HG03442 (cell line): ENCODE measurements at regions not wholly inside any gene's neighbourhood (a gene's known extent, or its start where the extent isn't known, plus 50 kb on each side); places are given as distances from the start of the nearest gene placed in this dataset.
"Not testable (repeated sequence)": the region's sequence is repeated elsewhere in the genome, so short reads cannot be mapped to it uniquely, and the experiment has no call there.

Experiments
- ATAC-seq: cut with Tn5 transposase; IDR thresholded peaks from one replicate; pipeline ENCODE4 v1.9.1; 2021; ENCODE audit warnings: mild to moderate bottlenecking, moderate library complexity; ENCODE audit not compliant: unreplicated experiment

GRCh38 chr5:82517544-82518075, 239.5 kb upstream of the RPS23 start:
- ATAC-seq, result no peak

GRCh38 chr5:82513738-82514137, 235.6 kb upstream of the RPS23 start:
- ATAC-seq, result no peak

- ATAC-seq, result peak; percentile 76
Observed at GRCh38 chr5:82512025-82512424, 233.9 kb upstream of the RPS23 start.

GRCh38 chr5:82511134-82511533, 233.0 kb upstream of the RPS23 start:
- ATAC-seq, result no peak

GRCh38 chr5:82509762-82510161, 231.6 kb upstream of the RPS23 start:
- no peak for ATAC-seq

GRCh38 chr5:82506390-82506789, 228.2 kb upstream of the RPS23 start:
- not testable (repeated sequence) for ATAC-seq

- no peak for ATAC-seq
Observed at GRCh38 chr5:82499725-82500244, 221.6 kb upstream of the RPS23 start.

GRCh38 chr5:82497242-82497641, 219.1 kb upstream of the RPS23 start:
- ATAC-seq, result no peak

GRCh38 chr5:82494942-82495341, 216.8 kb upstream of the RPS23 start:
- no peak for ATAC-seq

GRCh38 chr5:82493221-82493620, 215.1 kb upstream of the RPS23 start:
- ATAC-seq, result no peak

GRCh38 chr5:82491397-82491796, 213.2 kb upstream of the RPS23 start:
- no peak for ATAC-seq

GRCh38 chr5:82489683-82490082, 211.5 kb upstream of the RPS23 start:
- ATAC-seq, result no peak

GRCh38 chr5:82487131-82487530, 209.0 kb upstream of the RPS23 start:
- no peak for ATAC-seq

GRCh38 chr5:82480331-82480730, 202.2 kb upstream of the RPS23 start:
- ATAC-seq, result no peak

- no peak for ATAC-seq
Observed at GRCh38 chr5:82476155-82476554, 198.0 kb upstream of the RPS23 start.

- no peak for ATAC-seq
Observed at GRCh38 chr5:82473262-82473661, 195.1 kb upstream of the RPS23 start.

- ATAC-seq, result no peak
Observed at GRCh38 chr5:82470185-82470994, 192.2 kb upstream of the RPS23 start.

- no peak for ATAC-seq
Observed at GRCh38 chr5:82466986-82467561, 188.9 kb upstream of the RPS23 start.

- ATAC-seq, result no peak
Observed at GRCh38 chr5:82465235-82465634, 187.1 kb upstream of the RPS23 start.

- ATAC-seq, result no peak
Observed at GRCh38 chr5:82459626-82460025, 181.5 kb upstream of the RPS23 start.

- ATAC-seq, result not testable (repeated sequence)
Observed at GRCh38 chr5:82455317-82455716, 177.2 kb upstream of the RPS23 start.

- no peak for ATAC-seq
Observed at GRCh38 chr5:82448374-82448773, 170.2 kb upstream of the RPS23 start.
